GM12878 (cell line): ENCODE measurements at regions not wholly inside any gene's neighbourhood (a gene's known extent, or its start where the extent isn't known, plus 50 kb on each side); places are given as distances from the start of the nearest gene placed in this dataset.

Experiments used
- ATAC-seq: fragments of 200-7000 bp; cut with Tn5 transposase; 3 replicates; pipeline ENCODE4 v1.9.1; 2020; ENCODE audit warnings: mild to moderate bottlenecking, moderate library complexity
- BruUV-seq: library from RNA; stranded (reverse); fragments of 400-500 nt; replicated peaks from 2 replicates; lab custom pipeline; 2021; lab: Mats Ljungman, UMichigan
- CTCF ChIA-PET: fragments of 300-600 bp; sonication (Branson Sonifier 250); formaldehyde crosslinking; extraction: SDS; loops from one replicate; lab custom pipeline; 2021; ENCODE audit warnings: inconsistent platforms; lab: Yijun Ruan, JAX
- POLR2A ChIA-PET: fragments of 350-600 bp; formaldehyde crosslinking; extraction: SDS; loops from one replicate; lab custom pipeline; 2021; ENCODE audit warnings: inconsistent platforms; lab: Charles Lee
- RAD21 ChIA-PET: fragments of 300-600 bp; sonication (Branson Sonifier 250); formaldehyde crosslinking; loops from one replicate; lab custom pipeline; 2023; ENCODE audit warnings: antibody characterized with exemption; ENCODE audit not compliant: unreplicated experiment; lab: Charles Lee
- SMC1A ChIA-PET: fragments of 300-600 bp; sonication (Branson Sonifier 250); formaldehyde crosslinking; loops from one replicate; lab custom pipeline; 2023; ENCODE audit not compliant: unreplicated experiment, uncharacterized antibody; lab: Charles Lee
- DNase-seq: peaks from one replicate; pipeline ENCODE4 v3.0.0-alpha.2; 2011; ENCODE audit warnings: low read depth, low spot score
- FAIRE-seq: peaks from 3 replicates; lab custom pipeline; 2011; peaks lifted over from hg19 to GRCh38; lab: Jason Lieb, UNC
- H2AFZ ChIP-seq: 2 replicates; pipeline ENCODE4 v1.6.0; 2011; ENCODE audit warnings: low read depth, low read length, control low read depth; ENCODE audit not compliant: control insufficient read depth
- H3K27ac ChIP-seq: 2 replicates; pipeline ENCODE4 v1.5.1; 2011; ENCODE audit warnings: control low read depth; ENCODE audit not compliant: control insufficient read depth, insufficient read depth
- H3K27me3 ChIP-seq, 2 experiments: replicated peaks in 1 of 2; 2 replicates each; pipeline versions ENCODE4 v1.6.0 to v1.6.1; 2011; ENCODE audit warnings: low read length in 1 of 2; ENCODE audit not compliant: control insufficient read depth in 2 of 2, insufficient read depth in 2 of 2
- H3K36me3 ChIP-seq, 2 experiments: 2 replicates each; pipeline ENCODE4 v1.5.1; 2011; ENCODE audit warnings: low read length in 1 of 2; ENCODE audit not compliant: control insufficient read depth in 2 of 2, insufficient read depth in 2 of 2
- H3K4me1 ChIP-seq: 2 replicates; pipeline ENCODE4 v1.6.1; 2011; ENCODE audit warnings: mild to moderate bottlenecking, low read length, moderate library complexity, mixed read lengths; ENCODE audit not compliant: control insufficient read depth, insufficient read depth
- H3K4me2 ChIP-seq: 2 replicates; pipeline ENCODE4 v1.6.0; 2011; ENCODE audit warnings: control low read depth; ENCODE audit not compliant: control insufficient read depth, insufficient read depth
- H3K4me3 ChIP-seq: fragments of 200-600 bp; sonication (generic); 2 replicates; pipeline ENCODE4 v1.5.1; 2016
- H3K79me2 ChIP-seq: 2 replicates; pipeline ENCODE4 v1.6.0; 2011; ENCODE audit warnings: low read length; ENCODE audit not compliant: control insufficient read depth, insufficient read depth
- H3K9ac ChIP-seq: 2 replicates; pipeline ENCODE4 v1.8.0; 2011; ENCODE audit warnings: low read length, control low read depth, mixed read lengths; ENCODE audit not compliant: control insufficient read depth, insufficient read depth
- H3K9me3 ChIP-seq: replicated peaks from 3 replicates; pipeline ENCODE4 v1.5.1; 2011; ENCODE audit warnings: mild to moderate bottlenecking, low read length; ENCODE audit not compliant: control insufficient read depth, insufficient read depth
- H4K20me1 ChIP-seq: 2 replicates; pipeline ENCODE4 v1.6.0; 2011; ENCODE audit not compliant: control insufficient read depth, insufficient read depth
- CEBPB ChIP-seq, 2 experiments: fragments of 150-350 bp in 1 of 2; IDR thresholded peaks; 2 replicates each; pipeline ENCODE4 v1.6.1; 2012 to 2014; ENCODE audit warnings: low read depth in 2 of 2, low read length in 2 of 2, borderline replicate concordance in 1 of 2, inconsistent platforms in 1 of 2
- CHD4 ChIP-seq: fragments of 200-600 bp; sonication (generic); IDR thresholded peaks from 2 replicates; pipeline ENCODE4 v1.6.1; 2016; ENCODE audit warnings: mild to moderate bottlenecking
- CREB1 ChIP-seq: IDR thresholded peaks from 2 replicates; pipeline ENCODE4 v1.6.1; 2012; ENCODE audit warnings: low read depth, mild to moderate bottlenecking, inconsistent platforms
- ELK1 ChIP-seq: IDR thresholded peaks from 2 replicates; pipeline ENCODE4 v1.6.1; 2012; ENCODE audit warnings: low read depth, low read length, improper control_type of control experiment
- MAX ChIP-seq: IDR thresholded peaks from 2 replicates; pipeline ENCODE4 v1.6.1; 2012; ENCODE audit warnings: low read depth, low read length, improper control_type of control experiment
- NFIC ChIP-seq: IDR thresholded peaks from 2 replicates; pipeline ENCODE4 v1.6.1; 2012; ENCODE audit warnings: low read depth, mild to moderate bottlenecking, inconsistent platforms, low read length, moderate library complexity
- NRF1 ChIP-seq: conservative IDR thresholded peaks from 2 replicates; pipeline ENCODE4 v1.6.1; 2011; ENCODE audit warnings: mild to moderate bottlenecking, low read depth, low read length, improper control_type of control experiment
- RBBP5 ChIP-seq: fragments of 200-600 bp; sonication (generic); conservative IDR thresholded peaks from 2 replicates; pipeline ENCODE4 v1.6.1; 2016
- RCOR1 ChIP-seq: conservative IDR thresholded peaks from 2 replicates; pipeline ENCODE4 v1.6.1; 2012; ENCODE audit warnings: low read depth, low read length, improper control_type of control experiment
- SIX5 ChIP-seq: IDR thresholded peaks from 2 replicates; pipeline ENCODE4 v1.6.1; 2011; ENCODE audit warnings: mild to moderate bottlenecking, low read depth, low read length, moderate library complexity; ENCODE audit not compliant: severe bottlenecking
- SUPT20H ChIP-seq: IDR thresholded peaks from 2 replicates; pipeline ENCODE4 v1.6.1; 2011; ENCODE audit warnings: low read depth, mild to moderate bottlenecking, low read length, moderate library complexity, borderline replicate concordance; ENCODE audit not compliant: control insufficient read depth
- USF2 ChIP-seq: IDR thresholded peaks from 2 replicates; pipeline ENCODE4 v1.6.1; 2011; ENCODE audit warnings: low read depth, low read length, improper control_type of control experiment, borderline replicate concordance
- YBX1 ChIP-seq: fragments of 450-650 bp; IDR thresholded peaks from 2 replicates; pipeline ENCODE4 v1.6.1; 2016; ENCODE audit warnings: antibody characterized with exemption
- ZSCAN29 ChIP-seq: fragments of 450-650 bp; IDR thresholded peaks from 2 replicates; pipeline ENCODE4 v1.6.1; 2017; ENCODE audit warnings: mild to moderate bottlenecking, moderate library complexity
- WGBS: methylation state at CpG from one replicate; pipeline ENCODE4 v1.1.6; 2016; ENCODE audit warnings: low lambda C conversion rate; ENCODE audit not compliant: insufficient replicate concordance, insufficient coverage; ENCODE audit errors: missing lambda C conversion rate; 5-methylcytosine and 5-hydroxymethylcytosine counted together
- in situ Hi-C: fragments of 300-500 bp; cut with MboI; formaldehyde crosslinking; loops from 9 replicates; pipeline ENCODE4 v1.14.3; 2018; ENCODE audit warnings: mixed read lengths
- intact Hi-C: fragments of 100-400 bp; cut with micrococcal nuclease; formaldehyde crosslinking; loops from one replicate; pipeline ENCODE4 v1.14.2; 2022; ENCODE audit not compliant: unreplicated experiment
- TF ChIP-seq, protein P1 (sequence below): IDR thresholded peaks from 2 replicates; pipeline ENCODE4 v1.6.1; 2011; ENCODE audit warnings: low read depth, mild to moderate bottlenecking, low read length, moderate library complexity, borderline replicate concordance; ENCODE audit errors: extremely low read depth
- TF ChIP-seq, protein P2 (sequence below): fragments of 450-650 bp; IDR thresholded peaks from 2 replicates; pipeline ENCODE4 v1.6.1; 2018; ENCODE audit warnings: mild to moderate bottlenecking, low read depth, moderate library complexity; ENCODE audit not compliant: partially characterized antibody

- SMC1A ChIA-PET, result no interaction called here
- in situ Hi-C loops (no loop called here), intact Hi-C loops (no loop called here)
- no peak for DNase-seq
- Histone ChIP-seq H3K4me1 (no peaks in the 10 kb centered on the region), H3K4me2 (no peak overlapping the region), H2AFZ (no peak overlapping the region), H3K4me3 (no peak overlapping the region), H3K79me2 (no peaks in the 10 kb centered on the region), H3K27me3 (no peaks in the 10 kb centered on the region), H3K27ac (no peak overlapping the region), H3K36me3 (no peaks in the 10 kb centered on the region), H4K20me1 (no peaks in the 10 kb centered on the region), H3K9ac (no peak overlapping the region), H3K9me3 (no peaks in the 10 kb centered on the region)
- POLR2A ChIA-PET, result no interaction called here
- CTCF ChIA-PET, result no interaction called here
- no peak for FAIRE-seq
- TF ChIP-seq, protein P1, sequence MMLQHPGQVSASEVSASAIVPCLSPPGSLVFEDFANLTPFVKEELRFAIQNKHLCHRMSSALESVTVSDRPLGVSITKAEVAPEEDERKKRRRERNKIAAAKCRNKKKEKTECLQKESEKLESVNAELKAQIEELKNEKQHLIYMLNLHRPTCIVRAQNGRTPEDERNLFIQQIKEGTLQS, result no peak
- TF ChIP-seq CREB1 (no peak), NRF1 (no peak), YBX1 (no peak), RCOR1 (no peak), CHD4 (no peak), RBBP5 (no peak), SIX5 (no peak), CEBPB (IDR thresholded peaks at IDR 0.05; ENCODE audit: borderline replicate concordance in 1 of 2, low read depth in 2 of 2, low read length in 2 of 2) (no peak), USF2 (no peak), SUPT20H (no peak), MAX (no peak), NFIC (no peak), ZSCAN29 (no peak), ELK1 (no peak)
- TF ChIP-seq, protein P2, sequence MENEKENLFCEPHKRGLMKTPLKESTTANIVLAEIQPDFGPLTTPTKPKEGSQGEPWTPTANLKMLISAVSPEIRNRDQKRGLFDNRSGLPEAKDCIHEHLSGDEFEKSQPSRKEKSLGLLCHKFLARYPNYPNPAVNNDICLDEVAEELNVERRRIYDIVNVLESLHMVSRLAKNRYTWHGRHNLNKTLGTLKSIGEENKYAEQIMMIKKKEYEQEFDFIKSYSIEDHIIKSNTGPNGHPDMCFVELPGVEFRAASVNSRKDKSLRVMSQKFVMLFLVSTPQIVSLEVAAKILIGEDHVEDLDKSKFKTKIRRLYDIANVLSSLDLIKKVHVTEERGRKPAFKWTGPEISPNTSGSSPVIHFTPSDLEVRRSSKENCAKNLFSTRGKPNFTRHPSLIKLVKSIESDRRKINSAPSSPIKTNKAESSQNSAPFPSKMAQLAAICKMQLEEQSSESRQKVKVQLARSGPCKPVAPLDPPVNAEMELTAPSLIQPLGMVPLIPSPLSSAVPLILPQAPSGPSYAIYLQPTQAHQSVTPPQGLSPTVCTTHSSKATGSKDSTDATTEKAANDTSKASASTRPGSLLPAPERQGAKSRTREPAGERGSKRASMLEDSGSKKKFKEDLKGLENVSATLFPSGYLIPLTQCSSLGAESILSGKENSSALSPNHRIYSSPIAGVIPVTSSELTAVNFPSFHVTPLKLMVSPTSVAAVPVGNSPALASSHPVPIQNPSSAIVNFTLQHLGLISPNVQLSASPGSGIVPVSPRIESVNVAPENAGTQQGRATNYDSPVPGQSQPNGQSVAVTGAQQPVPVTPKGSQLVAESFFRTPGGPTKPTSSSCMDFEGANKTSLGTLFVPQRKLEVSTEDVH, result no peak
- RAD21 ChIA-PET, result no interaction called here
- ATAC-seq, result no peak
- no TSS peak for BruUV-seq
- WGBS, result 9% methylated on average over 3 of the region's 3 CpGs
These were observed 296.5 kb upstream of the KAZN start for GRCh38 chr1:14302025-14302424.
